HG03139 (cell line): ENCODE measurements at regions not wholly inside any gene's neighbourhood (a gene's known extent, or its start where the extent isn't known, plus 50 kb on each side); places are given as distances from the start of the nearest gene placed in this dataset.
"Not testable (repeated sequence)": the region's sequence is repeated elsewhere in the genome, so short reads cannot be mapped to it uniquely, and the experiment has no call there.

Source experiments
- ATAC-seq: cut with Tn5 transposase; IDR thresholded peaks from one replicate; pipeline ENCODE4 v1.9.1; 2021; ENCODE audit not compliant: unreplicated experiment

DNA sequence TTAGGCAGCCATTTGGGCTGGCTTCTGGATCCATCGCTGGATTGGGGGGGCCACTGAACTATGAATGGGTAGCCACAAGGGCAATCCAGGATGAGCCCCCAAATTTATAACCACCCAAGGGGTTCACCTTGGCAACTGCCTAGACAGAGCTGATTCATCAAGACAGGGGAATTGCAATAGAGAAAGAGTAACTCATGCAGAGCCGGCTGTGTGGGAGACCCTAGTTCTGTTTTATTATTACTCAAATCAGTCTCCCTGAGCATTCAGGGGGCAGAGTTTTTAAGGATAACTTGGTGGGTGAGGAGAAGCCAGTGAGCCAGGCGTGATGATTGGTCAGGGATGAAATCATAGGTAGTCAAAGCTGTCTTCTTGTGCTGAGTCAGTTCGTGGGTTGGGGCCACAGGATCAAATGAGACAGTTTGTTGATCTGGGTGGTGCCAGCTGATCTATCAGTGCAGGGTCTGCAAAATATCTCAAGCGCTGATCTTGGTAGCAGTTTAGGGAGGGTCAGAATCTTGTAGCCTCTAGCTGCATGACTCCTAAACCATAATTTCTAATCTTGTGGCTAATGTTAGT is 57.9 kb downstream of the DNAJB9 start:
- ATAC-seq: no peak

- ATAC-seq: no peak
Measured at GRCh38 chr7:108628678-108629077, 59.0 kb downstream of the DNAJB9 start.

- ATAC-seq: no peak
Measured at GRCh38 chr7:108629651-108630400, 60.2 kb downstream of the DNAJB9 start.

- no peak for ATAC-seq
Measured at GRCh38 chr7:108634036-108634435, 64.4 kb downstream of the DNAJB9 start.

- no peak for ATAC-seq
Measured at GRCh38 chr7:108634535-108634934, 64.9 kb downstream of the DNAJB9 start.

DNA sequence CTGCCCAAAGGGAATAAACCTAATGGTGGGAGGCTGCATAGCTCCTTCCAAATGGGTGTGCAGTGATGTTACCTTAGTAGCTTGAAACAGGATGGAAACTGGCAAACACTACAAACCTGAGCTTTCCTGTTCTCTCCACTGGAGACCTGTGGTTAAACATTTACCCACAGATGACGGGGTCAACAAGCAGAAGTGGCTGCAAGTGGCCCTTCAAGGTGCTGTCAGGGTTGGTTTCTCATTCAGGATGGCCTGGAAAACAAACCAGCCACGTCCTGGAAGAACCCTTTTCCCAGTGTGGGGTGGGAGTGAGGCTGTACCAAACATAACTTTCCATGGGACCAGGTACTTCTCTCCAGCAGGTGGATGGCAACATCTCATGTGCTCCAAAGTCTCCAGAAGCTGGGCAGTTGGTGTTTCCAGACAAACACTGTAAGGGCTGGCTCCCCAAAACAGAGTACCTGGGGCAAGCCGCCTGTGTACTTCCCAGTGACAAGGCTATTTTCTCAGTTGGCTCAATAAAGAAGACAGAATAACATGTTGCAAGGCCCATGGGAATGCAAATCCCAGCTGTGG is 67.5 kb downstream of the DNAJB9 start:
- ATAC-seq: no peak

DNA sequence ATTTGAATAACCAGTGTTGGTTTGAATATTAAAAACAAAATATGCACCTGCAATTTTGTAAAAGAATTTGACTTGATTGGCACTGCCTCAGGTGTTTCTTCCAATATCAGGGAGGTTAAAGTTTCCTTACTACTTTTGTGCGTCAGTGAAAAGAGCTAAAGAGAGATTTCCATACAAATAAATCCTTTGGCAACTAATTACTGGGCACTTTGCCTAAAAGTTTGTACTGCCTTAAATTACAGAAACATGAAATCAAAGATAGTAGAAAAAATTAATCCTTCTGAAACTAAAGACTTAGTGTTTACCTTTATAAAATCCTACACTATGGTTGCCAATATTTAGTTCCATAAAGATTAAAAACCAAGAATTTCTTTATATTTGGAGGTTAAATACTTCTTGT is 72.5 kb downstream of the DNAJB9 start:
- no peak for ATAC-seq

GRCh38 chr7:108643136-108643535 is 73.5 kb downstream of the DNAJB9 start:
- ATAC-seq: no peak

DNA sequence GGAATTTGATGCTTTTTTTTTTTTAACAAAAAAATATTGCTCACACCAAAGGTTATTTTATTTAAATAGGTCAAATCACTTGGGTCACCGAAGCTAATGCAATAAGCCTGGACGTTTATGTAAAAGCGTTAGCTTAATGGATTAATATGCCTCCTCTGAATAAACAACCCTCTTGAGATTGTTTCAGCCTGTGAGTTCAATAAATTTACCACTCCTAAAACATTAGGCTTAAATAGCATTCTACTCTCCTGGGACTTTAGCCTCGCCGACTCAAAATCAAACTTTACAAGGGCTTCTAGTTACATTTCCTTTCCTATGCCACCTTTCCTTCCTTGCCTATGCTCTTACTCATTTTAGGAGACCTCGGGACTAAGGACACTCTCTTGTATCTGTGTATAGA is 79.3 kb downstream of the DNAJB9 start:
- ATAC-seq: no peak

DNA sequence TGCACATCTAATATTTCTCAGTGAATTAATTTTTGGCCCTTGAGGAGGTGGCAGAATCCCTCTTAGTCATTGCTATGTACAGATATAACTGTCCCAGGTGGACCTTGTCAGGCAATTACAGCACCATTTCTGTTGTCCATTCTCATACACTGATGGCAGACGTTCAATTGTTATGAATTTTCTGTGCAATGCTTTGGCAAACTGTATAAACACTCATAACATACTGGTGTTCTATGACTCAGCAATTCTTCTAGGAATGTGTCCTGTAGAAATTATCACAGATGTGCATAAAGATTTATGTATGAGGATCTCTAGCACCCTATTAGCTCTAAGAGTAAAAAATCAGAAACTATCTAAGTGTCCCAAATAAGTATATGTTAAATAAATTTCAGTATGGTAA is 80.8 kb downstream of the DNAJB9 start:
- ATAC-seq: no peak

GRCh38 chr7:108652886-108653285 is 83.2 kb downstream of the DNAJB9 start:
- ATAC-seq: no peak

DNA sequence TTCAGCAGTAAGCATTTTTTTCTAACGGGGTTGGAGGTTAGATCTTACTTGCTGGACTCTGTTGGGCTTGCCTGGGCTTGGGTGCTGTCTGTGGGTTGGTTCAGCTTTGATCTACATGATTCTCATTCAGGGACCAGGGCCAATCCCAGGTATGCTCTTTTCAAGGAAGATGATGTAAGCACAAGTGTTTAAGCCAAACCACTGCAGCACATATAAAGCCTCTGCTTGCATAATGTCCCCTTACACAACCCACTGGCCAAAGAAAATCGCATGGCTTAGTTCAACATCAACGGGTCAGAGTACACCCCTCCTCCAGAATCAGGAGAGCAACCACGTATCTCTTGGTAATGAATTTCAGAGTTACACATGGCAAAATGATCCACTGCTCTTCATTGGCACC is 83.9 kb downstream of the DNAJB9 start:
- no peak for ATAC-seq

- not testable (repeated sequence) for ATAC-seq
Measured at GRCh38 chr7:108657140-108657726, 87.6 kb downstream of the DNAJB9 start.

DNA sequence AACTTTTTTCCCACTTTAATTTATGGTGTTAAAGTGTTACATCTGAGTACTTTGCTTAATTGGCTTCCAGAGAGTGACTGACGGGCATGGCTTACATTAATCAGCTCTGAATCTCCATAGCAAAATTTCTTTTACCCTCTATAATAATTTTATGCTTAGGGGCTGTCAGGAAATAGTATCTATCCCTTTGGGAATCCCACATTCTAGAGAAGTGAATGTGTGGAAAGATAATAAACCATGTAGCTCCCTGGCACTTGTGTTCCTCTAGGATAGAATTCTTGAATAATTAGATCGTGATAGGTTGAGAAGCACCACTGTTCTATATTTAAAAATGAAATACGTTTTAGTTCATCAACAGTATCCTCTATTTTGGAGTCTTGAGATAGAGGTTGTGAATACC is 89.6 kb downstream of the DNAJB9 start:
- ATAC-seq: no peak

- no peak for ATAC-seq
Measured at GRCh38 chr7:108659867-108660266, 90.2 kb downstream of the DNAJB9 start.

DNA sequence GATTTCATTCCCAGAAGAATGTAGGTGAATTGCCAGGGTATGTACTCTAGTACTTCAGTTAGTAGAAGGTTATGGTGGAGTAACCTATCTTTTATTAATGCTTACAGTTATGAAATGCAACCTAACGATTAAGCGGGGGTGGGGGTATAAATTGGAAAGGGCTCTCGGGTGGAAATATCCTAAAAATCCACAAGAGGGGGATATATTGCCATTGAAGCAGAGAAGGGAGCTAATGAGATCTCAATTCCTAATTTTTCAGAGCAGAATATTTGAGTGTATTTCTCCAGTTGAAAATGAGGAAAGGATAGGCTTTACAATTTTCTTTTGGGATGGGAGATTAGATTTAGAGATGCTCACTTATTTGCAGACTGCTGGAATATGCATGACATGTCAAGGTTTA is 90.8 kb downstream of the DNAJB9 start:
- no peak for ATAC-seq

- no peak for ATAC-seq
Measured at GRCh38 chr7:108662783-108663362, 93.2 kb downstream of the DNAJB9 start.

DNA sequence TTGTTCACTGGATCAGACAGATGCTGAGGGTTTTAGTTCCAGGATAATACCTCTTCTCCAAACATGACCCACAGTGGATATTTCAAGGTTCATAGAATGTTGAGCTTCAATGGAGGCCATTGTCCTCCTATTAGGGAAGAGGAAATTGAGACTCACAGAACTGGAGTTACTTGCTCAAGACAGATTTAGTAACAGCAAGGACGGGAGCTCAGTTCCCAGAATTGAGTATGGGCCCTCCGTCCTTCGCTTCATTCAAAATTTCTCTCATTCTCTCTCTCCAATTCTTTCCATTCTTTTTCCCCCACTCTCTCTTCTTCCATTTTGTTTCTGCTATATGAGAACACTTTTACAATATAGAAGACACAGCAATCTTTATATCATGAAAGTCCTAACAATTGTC is 94.0 kb downstream of the DNAJB9 start:
- no peak for ATAC-seq

DNA sequence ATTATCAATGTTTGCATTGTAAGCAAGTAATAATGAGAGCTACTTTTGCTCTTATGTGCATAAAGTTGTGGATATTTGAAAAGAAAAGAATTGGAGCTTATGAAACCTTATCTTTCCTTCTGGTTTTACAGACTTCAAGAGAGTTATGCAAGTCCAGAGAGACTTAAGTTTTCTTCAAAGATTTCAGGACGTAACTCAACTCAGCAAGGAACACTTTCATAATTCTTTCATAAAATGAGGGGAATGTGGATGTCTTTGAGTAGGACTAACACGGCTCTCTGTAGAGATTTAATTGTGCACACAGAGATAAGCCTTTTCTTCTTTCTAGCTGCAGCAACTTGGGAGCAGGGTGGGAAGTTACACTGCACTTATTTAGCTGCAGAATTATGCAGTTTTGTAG is 97.5 kb downstream of the DNAJB9 start:
- ATAC-seq: no peak

GRCh38 chr7:108669958-108670357 is 100.3 kb downstream of the DNAJB9 start:
- no peak for ATAC-seq

DNA sequence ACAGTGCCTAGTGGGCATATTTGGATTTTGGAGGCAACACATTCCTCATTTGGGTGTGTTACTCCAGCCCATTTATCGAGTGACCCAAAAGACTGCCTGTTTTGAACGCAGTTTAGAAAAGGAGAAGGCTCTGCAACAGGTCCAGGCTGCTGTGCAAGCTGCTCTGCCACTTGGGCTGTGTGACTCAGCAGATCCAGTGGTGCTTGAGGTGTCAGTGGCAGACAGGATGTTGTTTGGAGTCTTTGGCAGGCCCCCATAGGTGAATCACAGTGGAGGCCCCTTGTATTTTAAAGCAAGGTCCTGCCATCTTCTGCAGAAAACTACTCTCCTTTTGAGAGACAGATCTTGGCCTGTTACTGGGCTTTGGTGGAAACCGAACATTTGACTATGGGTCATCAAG is 104.0 kb downstream of the DNAJB9 start:
- ATAC-seq: not testable (repeated sequence)

- ATAC-seq: no peak
Measured at GRCh38 chr7:108684629-108685028, 115.0 kb downstream of the DNAJB9 start.
